22Rv1 (cell line): ENCODE measurements at regions not wholly inside any gene's neighbourhood (a gene's known extent, or its start where the extent isn't known, plus 50 kb on each side); places are given as distances from the start of the nearest gene placed in this dataset.

ENCODE experiments used
- ZFX ChIP-seq: fragments of 450-650 bp; IDR thresholded peaks from 2 replicates; pipeline ENCODE4 v1.6.1; 2017; ENCODE audit warnings: antibody characterized with exemption, borderline replicate concordance
- TF ChIP-seq, protein P1 (sequence below): fragments of 450-650 bp; IDR thresholded peaks from 2 replicates; pipeline ENCODE4 v1.5.1; 2017; ENCODE audit warnings: mild to moderate bottlenecking

GRCh38 chr16:79756571-79756970, 156.0 kb upstream of the MAF start:
- TF ChIP-seq, protein P1, sequence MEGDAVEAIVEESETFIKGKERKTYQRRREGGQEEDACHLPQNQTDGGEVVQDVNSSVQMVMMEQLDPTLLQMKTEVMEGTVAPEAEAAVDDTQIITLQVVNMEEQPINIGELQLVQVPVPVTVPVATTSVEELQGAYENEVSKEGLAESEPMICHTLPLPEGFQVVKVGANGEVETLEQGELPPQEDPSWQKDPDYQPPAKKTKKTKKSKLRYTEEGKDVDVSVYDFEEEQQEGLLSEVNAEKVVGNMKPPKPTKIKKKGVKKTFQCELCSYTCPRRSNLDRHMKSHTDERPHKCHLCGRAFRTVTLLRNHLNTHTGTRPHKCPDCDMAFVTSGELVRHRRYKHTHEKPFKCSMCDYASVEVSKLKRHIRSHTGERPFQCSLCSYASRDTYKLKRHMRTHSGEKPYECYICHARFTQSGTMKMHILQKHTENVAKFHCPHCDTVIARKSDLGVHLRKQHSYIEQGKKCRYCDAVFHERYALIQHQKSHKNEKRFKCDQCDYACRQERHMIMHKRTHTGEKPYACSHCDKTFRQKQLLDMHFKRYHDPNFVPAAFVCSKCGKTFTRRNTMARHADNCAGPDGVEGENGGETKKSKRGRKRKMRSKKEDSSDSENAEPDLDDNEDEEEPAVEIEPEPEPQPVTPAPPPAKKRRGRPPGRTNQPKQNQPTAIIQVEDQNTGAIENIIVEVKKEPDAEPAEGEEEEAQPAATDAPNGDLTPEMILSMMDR = no peak
- TF ChIP-seq ZFX = no peak
